Psoas muscle (tissue), 7 donors: ENCODE measurements at regions not wholly inside any gene's neighbourhood (a gene's known extent, or its start where the extent isn't known, plus 50 kb on each side); places are given as distances from the start of the nearest gene placed in this dataset.
A peak's percentile ranks its signal among the peaks of the same experiment; 100 is the strongest.

Experiments used
- ATAC-seq, 4 donors: fragments of 200-7000 bp; cut with Tn5 transposase; one replicate each; pipeline ENCODE4 v1.9.1; 2020; ENCODE audit warnings: moderate library complexity in 3 of 4, mild to moderate bottlenecking in 2 of 4
- DNase-seq, 2 donors: peaks; one replicate each; pipeline ENCODE4 v3.0.0-alpha.2; 2020
- H3K27ac ChIP-seq: fragments of 200-600 bp; one replicate; pipeline ENCODE4 v1.8.0; 2022
- H3K27me3 ChIP-seq, 3 donors: fragments of 200-600 bp in 1 of 3; one replicate each; pipeline versions ENCODE4 v1.6.1 to v1.8.0; 2013 to 2022; ENCODE audit warnings: low read length in 2 of 3, mild to moderate bottlenecking in 2 of 3, moderate library complexity in 1 of 3; ENCODE audit not compliant: insufficient read depth in 3 of 3
- H3K36me3 ChIP-seq, 2 donors: fragments of 200-600 bp in 1 of 2; one replicate each; pipeline versions ENCODE4 v1.6.1 to v1.8.0; 2013 to 2022; ENCODE audit warnings: low read depth in 1 of 2, mild to moderate bottlenecking in 1 of 2, moderate library complexity in 1 of 2; ENCODE audit not compliant: insufficient read depth in 1 of 2
- H3K4me1 ChIP-seq: fragments of 200-600 bp; one replicate; pipeline ENCODE4 v1.8.0; 2022
- H3K4me3 ChIP-seq: fragments of 200-600 bp; one replicate; pipeline ENCODE4 v1.8.0; 2022; ENCODE audit warnings: mild to moderate bottlenecking
- H3K9me3 ChIP-seq: fragments of 200-600 bp; one replicate; pipeline ENCODE4 v1.8.0; 2022
- CTCF ChIP-seq: fragments of 200-600 bp; IDR thresholded peaks from one replicate; pipeline ENCODE4 v1.8.0; 2022; ENCODE audit warnings: antibody characterized with exemption
- WGBS, 3 donors: extraction: QIAGEN DNeasy Blood & Tissue Kit; methylation state at CpG; one replicate each; pipeline versions ENCODE4 v1.1.6 to v1.1.7; 2013; 5-methylcytosine and 5-hydroxymethylcytosine counted together
- intact Hi-C, 2 donors: fragments of 100-400 bp; cut with DNase I; formaldehyde crosslinking; loops; one replicate each; pipeline versions ENCODE4 v1.11.0 to v1.14.2; 2022
- donor health status: healthy with polysubstance abuse.
- donor health status: DM: no; HTN: no; CAD: no; lungs with moderate emphysema.
- donor health status: Bipolar disorder and iron deficiency.
- donor health status: healthy.
- donor health status: DM: yes; HTN: yes; CAD: no.
- donor health status: DM: no; HTN: no; CAD: no.
- donor health status: DM: yes; HTN: yes; CAD: no.

GRCh38 chr6:155646443-155646842 is 190.8 kb upstream of the NOX3 start:
- H3K4me1 ChIP-seq, result no peaks in the 10 kb centered on the region
- DNase-seq, result no peak
- intact Hi-C loops, result loop anchor here in 1 of 2 donors (2.0 kb wide), 1 partner anchor 28 kb away; no protein-coding TSS in a partner anchor
- no peaks in the 10 kb centered on the region for H3K27me3 ChIP-seq
- WGBS, 3 donors, result 22 to 32% (median 24%) methylated on average over 5 of the region's 5 CpGs
- peaks cover 3% of the 10 kb centered on the region for H3K9me3 ChIP-seq
- TF ChIP-seq CTCF, result no peak
- H3K36me3 ChIP-seq, result no peaks in the 10 kb centered on the region
- H3K4me3 ChIP-seq, result no peak overlapping the region
- ATAC-seq, result peak in 3 of 4 donors; percentile 43 to 65 (median 56)
- H3K27ac ChIP-seq, result no peak overlapping the region

- peaks cover 4% of the 10 kb centered on the region for H3K9me3 ChIP-seq
- H3K4me1 ChIP-seq, result no peaks in the 10 kb centered on the region
- no peaks in the 10 kb centered on the region for H3K27me3 ChIP-seq
- H3K36me3 ChIP-seq, result no peaks in the 10 kb centered on the region
- no peak for TF ChIP-seq CTCF
- ATAC-seq (no peak), DNase-seq (no peak)
- no peak overlapping the region for H3K27ac ChIP-seq
- WGBS, 3 donors, result 43 to 47% (median 46%) methylated on average over 2 of the region's 2 CpGs
- intact Hi-C loops, result no loop called here
- H3K4me3 ChIP-seq, result no peak overlapping the region
Observed at GRCh38 chr6:155645325-155645724, 189.7 kb upstream of the NOX3 start.

GRCh38 chr6:155641603-155642002 is 186.0 kb upstream of the NOX3 start:
- WGBS, 3 donors, result 75 to 79% (median 78%) methylated on average over 1 of the region's 1 CpG
- H3K9me3 ChIP-seq, result peaks cover 4% of the 10 kb centered on the region
- intact Hi-C loops, result no loop called here

GRCh38 chr6:155638200-155638599 is 182.6 kb upstream of the NOX3 start:
- H3K36me3 ChIP-seq, result no peaks in the 10 kb centered on the region
- no peak for TF ChIP-seq CTCF
- H3K4me3 ChIP-seq, result no peak overlapping the region
- ATAC-seq, result no peak
- intact Hi-C loops, result no loop called here
- H3K27ac ChIP-seq, result no peak overlapping the region
- H3K4me1 ChIP-seq, result no peaks in the 10 kb centered on the region
- no peak for DNase-seq
- WGBS, 3 donors, result 80 to 92% (median 83%) methylated on average over 1 of the region's 1 CpG
- H3K9me3 ChIP-seq, result peaks cover 4% of the 10 kb centered on the region
- no peaks in the 10 kb centered on the region for H3K27me3 ChIP-seq

More at GRCh38 chr6:155641603-155642002, 186.0 kb upstream of the NOX3 start:
- no peak for TF ChIP-seq CTCF
- no peak overlapping the region for H3K27ac ChIP-seq
- DNase-seq (no peak), ATAC-seq (no peak)
- no peaks in the 10 kb centered on the region for H3K36me3 ChIP-seq
- H3K4me3 ChIP-seq, result no peak overlapping the region
- H3K4me1 ChIP-seq, result no peaks in the 10 kb centered on the region
- no peaks in the 10 kb centered on the region for H3K27me3 ChIP-seq

- Histone ChIP-seq H3K36me3 (no peaks in the 10 kb centered on the region), H3K4me1 (no peaks in the 10 kb centered on the region), H3K4me3 (no peak overlapping the region), H3K9me3 (no peaks in the 10 kb centered on the region), H3K27ac (no peak overlapping the region), H3K27me3 (no peaks in the 10 kb centered on the region)
- ATAC-seq, result no peak
- whole genome bisulfite sequencing, 3 donors, result 69 to 80% (median 73%) methylated on average over 3 of the region's 3 CpGs
- no peak for DNase-seq
- intact Hi-C loops, result no loop called here
- TF ChIP-seq CTCF, result no peak
Observed at GRCh38 chr6:155635416-155635815, 179.8 kb upstream of the NOX3 start.
